Right lobe of liver (tissue), 6 donors: ENCODE measurements at regions not wholly inside any gene's neighbourhood (a gene's known extent, or its start where the extent isn't known, plus 50 kb on each side); places are given as distances from the start of the nearest gene placed in this dataset.

Experiments used
- ATAC-seq, 4 donors: fragments of 200-7000 bp; cut with Tn5 transposase; one replicate each; pipeline ENCODE4 v1.9.1; 2020; ENCODE audit warnings: mild to moderate bottlenecking in 4 of 4, moderate library complexity in 4 of 4
- DNase-seq, 3 donors: peaks; one replicate each; pipeline ENCODE4 v3.0.0-alpha.2; 2020
- H3K27ac ChIP-seq, 3 donors: fragments of 200-600 bp; one replicate each; pipeline ENCODE4 v1.8.0; 2022
- H3K27me3 ChIP-seq, 2 donors: fragments of 200-600 bp; one replicate each; pipeline ENCODE4 v1.8.0; 2022
- H3K36me3 ChIP-seq, 4 donors: fragments of 200-600 bp; sonication (generic) in 1 of 4; one replicate each; pipeline versions ENCODE4 v1.5.1 to v1.8.0; 2017 to 2022; ENCODE audit warnings: control low read depth in 1 of 4
- H3K4me1 ChIP-seq, 4 donors: fragments of 200-600 bp; sonication (generic) in 1 of 4; one replicate each; pipeline versions ENCODE4 v1.5.1 to v1.8.0; 2017 to 2022; ENCODE audit warnings: control low read depth in 1 of 4
- H3K4me3 ChIP-seq, 3 donors: fragments of 200-600 bp; one replicate each; pipeline ENCODE4 v1.8.0; 2022
- H3K9me3 ChIP-seq, 4 donors: fragments of 200-600 bp; sonication (generic) in 1 of 4; one replicate each; pipeline versions ENCODE4 v1.5.1 to v1.8.0; 2017 to 2022; ENCODE audit warnings: control low read depth in 1 of 4
- CTCF ChIP-seq, 4 donors: fragments of 200-600 bp in 3 of 4; fragments of 450-650 bp in 1 of 4; IDR thresholded peaks; one replicate each; pipeline versions ENCODE4 v1.5.1 to v1.8.0; 2016 to 2022; ENCODE audit warnings: antibody characterized with exemption in 4 of 4, mild to moderate bottlenecking in 2 of 4
- POLR2A ChIP-seq: fragments of 450-650 bp; IDR thresholded peaks from one replicate; pipeline ENCODE4 v1.6.1; 2017; ENCODE audit warnings: antibody characterized with exemption, mild to moderate bottlenecking
- WGBS: methylation state at CpG from one replicate; pipeline ENCODE4 v1.1.6; 2018; ENCODE audit warnings: low coverage, low lambda C conversion rate; ENCODE audit not compliant: insufficient coverage; ENCODE audit errors: missing lambda C conversion rate; 5-methylcytosine and 5-hydroxymethylcytosine counted together
- intact Hi-C, 2 donors: fragments of 100-400 bp; cut with DNase I; formaldehyde crosslinking; loops; one replicate each; pipeline versions ENCODE4 v1.11.2 to v1.14.1; 2022
- donor health status: DM: no; HTN: yes; CAD: no.
- donor health status: DM: no; HTN: no; CAD: no.
- donor health status: DM: no; HTN: no; CAD: no.
- donor health status: DM: no; HTN: yes; CAD: no.
- donor health status: DM: no; HTN: yes; CAD: no.

GRCh38 chr5:174589011-174589410 is 135.4 kb upstream of the MSX2 start:
- Histone ChIP-seq H3K36me3 (no peaks in the 10 kb centered on the region), H3K4me3 (no peak overlapping the region), H3K9me3 (no peaks in the 10 kb centered on the region), H3K27ac (no peak overlapping the region), H3K27me3 (no peaks in the 10 kb centered on the region), H3K4me1 (no peaks in the 10 kb centered on the region)
- ATAC-seq (no peak), DNase-seq (no peak)
- TF ChIP-seq POLR2A (no peak), CTCF (IDR thresholded peaks at IDR 0.05) (no peak)
- 59% methylated on average over 4 of the region's 7 CpGs for WGBS
- intact Hi-C loops, result no loop called here

DNA sequence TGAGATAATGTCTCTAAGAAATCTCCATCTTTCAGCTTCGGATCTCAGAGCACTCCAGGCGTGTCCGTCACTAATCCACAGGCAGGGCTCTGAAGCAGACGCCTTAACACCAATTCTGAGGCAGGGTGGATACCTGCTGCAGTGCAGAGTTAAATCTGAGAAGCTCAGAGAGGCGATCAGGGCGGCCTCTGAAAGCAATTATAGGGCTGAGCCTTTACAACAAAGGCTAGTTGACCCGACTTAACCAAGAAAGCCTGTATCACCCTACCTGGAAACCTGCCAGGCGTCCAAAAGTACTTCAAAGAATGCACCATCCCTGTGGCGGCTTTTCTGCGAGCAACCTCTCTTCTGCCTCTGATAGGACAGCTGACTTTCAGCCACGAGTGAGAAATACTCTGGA is 134.8 kb upstream of the MSX2 start:
- Histone ChIP-seq H3K27me3 (no peaks in the 10 kb centered on the region), H3K9me3 (no peaks in the 10 kb centered on the region), H3K27ac (no peak overlapping the region), H3K4me3 (no peak overlapping the region), H3K4me1 (no peaks in the 10 kb centered on the region), H3K36me3 (no peaks in the 10 kb centered on the region)
- TF ChIP-seq POLR2A (no peak), CTCF (IDR thresholded peaks at IDR 0.05) (no peak)
- no peak for ATAC-seq
- intact Hi-C loops, result no loop called here
- 36% methylated on average over 5 of the region's 11 CpGs for WGBS
- DNase-seq, result no peak

DNA sequence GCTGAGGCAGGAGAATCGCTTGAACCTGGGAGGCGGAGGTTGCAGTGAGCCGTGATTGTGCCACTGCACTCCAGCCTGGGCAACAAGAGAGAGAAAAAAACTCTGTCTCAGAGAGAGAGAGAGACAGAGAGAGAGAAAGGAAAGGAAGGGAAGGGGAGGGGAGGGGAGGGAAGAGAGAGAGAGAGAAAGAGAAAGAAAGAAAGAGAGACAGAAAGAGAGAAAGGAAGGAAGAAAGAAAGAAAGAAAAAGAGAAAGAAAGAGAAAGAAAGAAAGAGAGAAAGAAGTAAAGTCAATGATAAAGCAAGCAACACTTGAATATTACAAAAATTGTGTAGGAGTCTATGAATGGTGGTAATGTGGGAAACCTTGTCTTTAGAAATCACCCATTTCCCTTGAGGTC is 133.6 kb upstream of the MSX2 start:
- Histone ChIP-seq H3K36me3 (no peaks in the 10 kb centered on the region), H3K4me1 (no peaks in the 10 kb centered on the region), H3K4me3 (no peak overlapping the region), H3K27ac (no peak overlapping the region), H3K27me3 (no peaks in the 10 kb centered on the region), H3K9me3 (no peaks in the 10 kb centered on the region)
- WGBS, result 61% methylated on average over 3 of the region's 3 CpGs
- DNase-seq, result no peak
- ATAC-seq, result no peak
- no peak for TF ChIP-seq CTCF (IDR thresholded peaks at IDR 0.05)
- no peak for TF ChIP-seq POLR2A
- intact Hi-C loops, result no loop called here

GRCh38 chr5:174596429-174596828 is 128.0 kb upstream of the MSX2 start:
- no peak for ATAC-seq
- no peaks in the 10 kb centered on the region for H3K9me3 ChIP-seq
- no peak overlapping the region for H3K4me3 ChIP-seq
- 100% methylated on average over 1 of the region's 1 CpG for WGBS
- H3K36me3 ChIP-seq, result no peaks in the 10 kb centered on the region
- H3K27ac ChIP-seq, result no peak overlapping the region
- no peaks in the 10 kb centered on the region for H3K4me1 ChIP-seq
- TF ChIP-seq CTCF (IDR thresholded peaks at IDR 0.05) (no peak), POLR2A (no peak)
- H3K27me3 ChIP-seq, result no peaks in the 10 kb centered on the region
- no peak for DNase-seq
- intact Hi-C loops, result no loop called here

DNA sequence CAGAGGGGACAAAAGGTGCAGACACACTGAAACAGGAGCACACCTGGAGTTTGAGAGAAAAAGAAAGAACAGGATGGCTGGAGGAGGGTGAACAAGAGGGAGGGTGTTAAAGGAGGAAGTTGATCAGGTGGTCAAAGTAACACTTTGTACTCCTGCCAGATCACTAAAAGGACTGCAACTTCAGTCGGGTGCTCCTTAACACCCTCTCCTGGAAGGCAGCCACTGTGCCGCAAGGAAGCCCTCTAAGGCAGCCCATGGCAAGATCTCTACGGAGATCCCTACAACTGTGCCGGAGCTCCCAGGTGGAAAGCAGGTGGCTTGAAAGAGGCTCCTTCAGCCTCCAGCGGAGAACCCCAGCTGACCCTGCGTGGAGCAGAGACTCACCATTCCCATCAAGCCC is 124.4 kb upstream of the MSX2 start:
- Histone ChIP-seq H3K4me1 (no peaks in the 10 kb centered on the region), H3K9me3 (no peaks in the 10 kb centered on the region), H3K27me3 (no peaks in the 10 kb centered on the region), H3K4me3 (no peak overlapping the region), H3K36me3 (no peaks in the 10 kb centered on the region), H3K27ac (no peak overlapping the region)
- no peak for DNase-seq
- intact Hi-C loops, result no loop called here
- TF ChIP-seq POLR2A (no peak), CTCF (IDR thresholded peaks at IDR 0.05) (no peak)
- no peak for ATAC-seq
- 9% methylated on average over 5 of the region's 6 CpGs for WGBS
